Stimulated activated CD4-positive, alpha-beta T cell treated with anti-CD3 and anti-CD28 coated beads, Interleukin-2, amount 100 ng/mL, for 48 hours (primary cell): ENCODE measurements at regions not wholly inside any gene's neighbourhood (a gene's known extent, or its start where the extent isn't known, plus 50 kb on each side); places are given as distances from the start of the nearest gene placed in this dataset.

Experiments used
- DNase-seq, 2 donors: peaks; one replicate each; pipeline ENCODE4 v3.0.0-alpha.2; 2020

GRCh38 chr6:43879722-43880121 is 109.7 kb downstream of the VEGFA start:
- DNase-seq: no peak

- DNase-seq: no peak
These were observed 108.9 kb downstream of the VEGFA start for GRCh38 chr6:43878823-43879495.

GRCh38 chr6:43878127-43878634 is 108.2 kb downstream of the VEGFA start:
- no peak for DNase-seq

GRCh38 chr6:43877463-43878126 is 107.6 kb downstream of the VEGFA start:
- DNase-seq: no peak

- DNase-seq: no peak
These were observed 107.0 kb downstream of the VEGFA start for GRCh38 chr6:43877036-43877435.

- DNase-seq: no peak
These were observed 106.6 kb downstream of the VEGFA start for GRCh38 chr6:43876602-43877001.

- no peak for DNase-seq
These were observed 106.0 kb downstream of the VEGFA start for GRCh38 chr6:43875849-43876572.

GRCh38 chr6:43874814-43875590 is 105.0 kb downstream of the VEGFA start:
- no peak for DNase-seq

- no peak for DNase-seq
These were observed 104.0 kb downstream of the VEGFA start for GRCh38 chr6:43873806-43874714.

- no peak for DNase-seq
These were observed 101.9 kb downstream of the VEGFA start for GRCh38 chr6:43871933-43872332.

GRCh38 chr6:43871284-43871683 is 101.3 kb downstream of the VEGFA start:
- no peak for DNase-seq

GRCh38 chr6:43870660-43871061 is 100.7 kb downstream of the VEGFA start:
- no peak for DNase-seq

GRCh38 chr6:43869792-43870659 is 100.0 kb downstream of the VEGFA start:
- no peak for DNase-seq

GRCh38 chr6:43869079-43869710 is 99.2 kb downstream of the VEGFA start:
- DNase-seq: no peak

- DNase-seq: no peak
These were observed 98.5 kb downstream of the VEGFA start for GRCh38 chr6:43868467-43868866.

GRCh38 chr6:43867996-43868395 is 98.0 kb downstream of the VEGFA start:
- no peak for DNase-seq

GRCh38 chr6:43867246-43867645 is 97.2 kb downstream of the VEGFA start:
- no peak for DNase-seq

GRCh38 chr6:43865932-43866645 is 96.1 kb downstream of the VEGFA start:
- no peak for DNase-seq

- DNase-seq: no peak
These were observed 95.1 kb downstream of the VEGFA start for GRCh38 chr6:43865086-43865485.

GRCh38 chr6:43862925-43863324 is 92.9 kb downstream of the VEGFA start:
- no peak for DNase-seq
